D341Med (cell line): ENCODE measurements at regions not wholly inside any gene's neighbourhood (a gene's known extent, or its start where the extent isn't known, plus 50 kb on each side); places are given as distances from the start of the nearest gene placed in this dataset.

Experiments used
- DNase-seq: peaks from one replicate; pipeline ENCODE4 v3.0.0; 2012; ENCODE audit warnings: low spot score

DNA sequence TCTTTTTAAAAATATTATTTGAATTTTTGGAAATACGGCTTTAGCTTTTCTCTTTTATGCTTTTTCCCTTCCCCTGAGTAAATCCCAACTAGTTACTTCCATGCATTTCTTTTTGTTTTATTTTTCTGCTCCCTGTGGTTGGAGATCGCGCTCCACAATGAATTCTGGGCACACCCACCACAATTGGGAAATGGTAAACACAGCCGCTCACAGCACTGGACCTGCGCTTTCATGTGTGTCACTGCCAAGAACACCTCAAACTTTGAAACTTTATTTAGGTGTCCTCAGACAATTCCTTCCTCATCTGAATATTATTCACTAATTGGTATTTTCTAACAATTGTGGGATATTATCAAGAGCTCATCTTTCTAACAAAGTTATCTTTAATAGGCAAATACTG is 82.8 kb upstream of the TMEM18 start:
- no peak for DNase-seq

GRCh38 chr2:758073-758820 is 81.0 kb upstream of the TMEM18 start:
- no peak for DNase-seq

DNA sequence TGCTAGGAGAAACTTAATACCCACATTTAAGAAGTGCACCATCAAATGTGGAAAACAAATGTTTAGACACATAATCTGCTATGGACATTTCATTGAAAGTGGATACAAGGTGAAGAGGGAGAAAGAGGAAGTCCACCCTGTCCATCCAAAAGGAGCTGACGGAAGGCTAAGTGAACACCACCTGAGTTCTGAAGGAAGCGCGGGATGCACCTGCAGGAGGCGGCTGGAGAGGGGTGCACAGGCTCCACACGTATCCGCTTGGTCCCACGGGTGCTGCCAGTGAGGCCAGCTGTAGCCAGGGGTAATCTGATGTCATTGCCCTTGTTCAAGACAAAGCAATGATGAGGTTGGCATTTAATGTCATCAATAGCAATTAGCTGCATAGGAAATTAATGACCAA is 75.9 kb upstream of the TMEM18 start:
- DNase-seq = no peak

DNA sequence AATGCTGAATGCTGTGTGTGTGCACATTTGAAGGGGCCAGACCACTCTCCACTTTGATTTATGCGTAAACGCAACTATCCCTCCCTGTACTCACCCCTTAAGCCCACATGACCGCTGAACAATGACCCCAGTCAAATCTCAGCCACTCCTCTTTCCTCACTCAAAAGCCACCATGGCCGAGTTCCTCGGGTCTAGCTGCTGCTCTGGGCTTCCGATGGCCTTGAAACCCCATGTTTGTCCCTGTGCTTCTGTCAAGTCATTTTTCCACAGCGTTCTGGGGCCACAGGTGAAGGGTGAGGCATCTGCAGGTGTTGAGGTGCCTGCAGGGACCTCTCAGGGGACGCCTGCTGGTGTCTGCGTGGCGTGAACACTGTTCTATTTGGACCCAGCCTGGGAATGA is 74.3 kb upstream of the TMEM18 start:
- no peak for DNase-seq

DNA sequence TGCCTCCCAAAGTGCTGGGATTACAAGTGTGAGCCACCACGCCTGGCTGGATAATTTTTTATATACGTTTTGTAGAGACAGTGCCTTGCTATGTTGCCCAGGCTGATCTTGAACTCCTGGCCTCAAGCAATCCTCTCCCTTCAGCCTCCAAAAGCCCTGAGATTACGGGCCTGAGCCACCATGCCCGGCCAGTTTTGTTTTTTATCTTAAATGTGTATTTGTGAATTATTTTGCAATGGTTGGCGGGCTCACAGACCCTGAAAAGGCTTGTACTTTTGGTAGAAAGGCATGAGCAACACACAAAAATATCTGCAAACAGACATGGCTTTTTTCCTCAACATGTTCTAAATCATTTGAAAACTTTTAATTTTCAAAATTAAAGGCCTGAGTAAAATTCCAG is 73.4 kb upstream of the TMEM18 start:
- DNase-seq = no peak

DNA sequence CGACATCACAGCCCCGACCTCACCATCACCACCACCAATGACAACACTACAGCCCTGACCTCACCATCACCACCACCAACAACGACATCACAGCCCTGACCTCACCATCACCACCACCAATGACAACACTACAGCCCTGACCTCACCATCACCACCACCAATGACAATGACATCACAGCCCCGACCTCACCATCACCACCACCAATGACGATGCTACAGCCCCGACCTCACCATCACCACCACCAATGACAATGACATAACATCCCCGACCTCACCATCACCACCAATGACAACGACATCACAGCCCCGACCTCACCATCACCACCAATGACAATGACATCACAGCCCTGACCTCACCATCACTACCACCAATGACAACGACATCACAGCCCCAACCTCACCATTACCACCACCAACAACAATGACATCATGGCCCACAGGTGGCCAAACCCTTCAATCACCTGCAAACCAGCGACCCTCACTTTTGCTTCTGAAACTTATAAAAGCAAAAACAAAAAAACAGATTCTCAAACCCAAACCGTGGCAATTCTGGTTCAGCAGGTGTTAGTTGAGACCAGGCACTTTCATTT is 70.7 kb upstream of the TMEM18 start:
- DNase-seq = no peak

DNA sequence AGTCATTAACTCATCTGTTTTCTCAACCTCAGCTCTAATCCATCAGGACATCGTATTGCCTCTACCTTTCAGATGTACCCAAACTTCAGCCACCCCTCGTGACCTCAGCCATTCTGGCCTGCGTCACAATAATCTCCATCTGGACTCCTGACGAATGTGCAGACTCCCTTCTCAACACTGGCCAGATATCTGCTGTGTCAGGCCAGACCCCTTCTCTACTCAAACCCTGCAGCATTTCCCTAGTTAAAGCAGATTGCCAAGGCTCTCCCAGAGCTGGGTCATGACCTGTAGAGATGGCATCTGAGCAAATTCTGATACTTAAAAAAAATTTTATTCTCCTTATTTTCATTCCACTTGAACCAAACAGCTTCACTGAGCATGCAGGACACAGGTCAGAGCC is 69.5 kb upstream of the TMEM18 start:
- DNase-seq = no peak

DNA sequence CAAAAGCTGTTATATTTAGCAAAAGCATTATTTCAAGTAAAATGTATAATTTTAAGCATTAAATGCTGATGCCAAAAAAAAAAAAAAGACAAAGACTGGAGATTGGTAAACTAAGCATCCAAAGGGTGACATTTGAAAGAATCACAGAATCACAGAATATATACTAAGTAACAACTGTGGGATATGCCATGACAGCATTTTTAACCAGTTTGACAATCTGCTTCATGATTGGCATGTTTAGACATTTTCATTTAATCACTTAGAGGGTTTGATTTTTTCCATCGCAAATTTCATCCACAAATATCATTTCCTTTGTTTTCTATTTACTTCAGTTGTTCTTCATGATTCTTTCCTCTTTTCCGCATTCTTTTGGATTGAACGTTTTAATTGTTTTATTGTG is 66.9 kb upstream of the TMEM18 start:
- no peak for DNase-seq

DNA sequence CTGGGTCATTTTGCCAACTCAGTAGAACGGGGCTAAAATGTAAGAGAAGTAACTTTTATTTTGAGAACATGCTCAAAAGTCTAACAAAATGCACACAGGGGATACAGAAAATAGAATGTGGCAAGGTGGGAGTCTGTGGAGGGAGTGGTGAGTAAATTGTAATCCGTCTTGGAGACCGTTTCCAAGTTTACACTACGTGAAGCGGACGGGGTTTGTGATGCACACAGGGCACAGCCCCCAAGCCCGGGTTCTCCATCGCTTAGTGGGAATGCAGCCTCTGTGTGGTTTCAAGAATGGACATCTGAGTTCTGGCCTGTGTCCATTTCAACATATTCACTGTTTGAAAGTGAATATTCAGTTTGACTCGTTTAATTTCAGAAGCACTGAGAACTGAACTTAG is 65.0 kb upstream of the TMEM18 start:
- DNase-seq = no peak

- DNase-seq = no peak
Measured at GRCh38 chr2:741195-741496, 63.9 kb upstream of the TMEM18 start.

- DNase-seq = peak; percentile 85
Measured at GRCh38 chr2:740322-741194, 63.4 kb upstream of the TMEM18 start.

DNA sequence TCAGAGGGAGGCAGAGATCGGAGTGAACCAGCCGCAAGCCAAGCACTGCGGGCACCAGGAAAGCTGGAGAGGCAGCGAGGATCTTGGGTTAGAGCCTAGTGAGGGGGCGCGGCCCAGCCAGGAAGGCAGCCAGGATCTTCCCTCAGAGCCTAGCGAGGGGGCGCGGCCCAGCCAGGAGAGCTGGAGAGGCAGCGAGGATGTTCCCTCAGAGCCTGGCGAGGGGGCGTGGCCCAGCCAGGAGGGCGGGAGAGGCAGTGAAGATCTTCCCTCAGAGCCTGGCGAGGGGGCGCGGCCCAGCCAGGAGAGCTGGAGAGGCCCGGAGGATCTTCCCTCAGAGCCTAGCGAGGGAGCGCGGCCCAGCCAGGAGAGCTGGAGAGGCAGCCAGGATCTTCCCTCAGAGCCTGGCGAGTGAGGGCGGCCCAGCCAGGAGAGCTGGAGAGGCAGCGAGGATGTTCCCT is 62.7 kb upstream of the TMEM18 start:
- peak; percentile 69 for DNase-seq

DNA sequence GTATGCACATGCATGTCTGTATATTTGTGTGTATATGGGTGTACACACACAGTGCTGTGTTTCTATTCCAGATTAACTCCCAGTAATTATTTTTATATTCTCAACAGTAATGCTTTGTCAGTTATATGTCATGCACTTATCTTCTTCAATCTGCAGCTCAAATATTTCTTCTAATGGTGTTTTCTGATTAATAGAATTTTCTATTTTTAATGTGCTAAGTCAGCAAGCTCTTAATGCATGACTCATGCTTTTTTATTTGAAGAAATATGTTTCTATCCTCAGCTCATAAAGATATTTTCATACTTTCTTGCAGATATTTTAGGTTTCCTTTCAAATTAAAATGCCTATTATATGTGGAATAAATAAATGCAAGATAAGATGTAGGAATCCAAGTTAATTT is 59.7 kb upstream of the TMEM18 start:
- DNase-seq = no peak

DNA sequence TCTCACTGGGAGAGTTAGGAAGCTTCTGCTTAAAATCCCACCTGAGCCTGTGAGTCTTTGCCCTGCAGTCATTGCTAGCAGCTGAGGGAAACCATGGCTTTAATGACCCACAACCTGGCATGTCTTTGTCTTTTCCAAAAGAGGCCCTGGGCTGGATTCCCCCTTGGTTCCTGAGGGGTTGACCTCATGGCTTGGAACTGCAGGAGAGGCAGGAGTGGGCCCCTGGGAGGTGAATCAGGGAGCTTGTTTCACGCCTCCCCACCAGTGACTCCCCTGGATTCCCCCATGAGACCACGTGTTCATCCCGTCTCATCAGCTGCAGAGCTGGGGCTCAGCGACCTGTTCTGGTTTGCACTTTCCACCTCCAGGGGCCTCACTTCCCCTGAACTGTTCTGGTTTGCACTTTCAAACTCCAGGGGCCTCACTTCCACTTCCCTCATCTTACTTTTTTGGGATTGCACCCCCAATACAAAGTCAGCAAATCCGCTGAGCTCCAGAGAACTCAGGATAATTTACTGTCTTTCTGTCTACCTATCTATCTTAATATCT is 58.5 kb upstream of the TMEM18 start:
- DNase-seq = no peak

DNA sequence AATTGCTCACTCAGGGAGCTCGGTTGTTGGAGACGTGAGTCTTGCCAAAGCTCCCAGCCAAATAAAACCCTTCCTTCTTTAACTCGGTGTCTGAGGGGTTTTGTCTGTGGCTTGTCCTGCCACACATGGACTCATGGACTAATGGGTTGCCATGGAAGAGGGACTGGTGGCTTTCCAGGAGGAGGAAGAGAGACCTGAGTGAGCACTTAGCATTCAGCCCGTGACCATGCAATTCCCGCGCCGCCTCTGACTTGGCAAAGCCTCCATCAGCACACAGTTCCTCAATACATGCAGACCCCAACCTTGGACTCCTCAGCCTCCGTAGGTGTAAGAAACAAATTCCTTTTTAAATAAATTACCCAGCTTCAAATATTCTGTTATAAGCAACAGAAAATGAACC is 57.3 kb upstream of the TMEM18 start:
- DNase-seq = no peak

DNA sequence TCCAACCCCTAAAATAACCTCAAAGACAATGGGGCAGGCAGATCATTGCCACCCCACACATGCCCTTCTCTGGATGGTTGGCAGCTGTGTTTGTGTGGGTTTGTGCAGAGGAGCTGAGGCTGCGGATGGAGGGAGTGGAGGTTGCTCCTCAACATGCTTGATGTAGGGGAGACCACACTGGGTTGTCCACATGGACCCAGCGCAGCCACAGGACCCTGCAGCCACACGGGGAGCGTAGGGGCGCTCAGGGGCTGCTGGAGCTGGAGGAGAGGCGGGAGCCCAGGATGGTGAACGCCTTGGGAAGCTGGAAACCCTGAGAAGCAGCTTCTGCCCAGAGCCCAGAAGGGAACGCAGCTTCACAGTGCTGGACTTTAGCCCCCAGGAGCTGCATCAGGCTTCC is 56.3 kb upstream of the TMEM18 start:
- DNase-seq = no peak

GRCh38 chr2:733001-733400 is 55.8 kb upstream of the TMEM18 start:
- DNase-seq = no peak

GRCh38 chr2:731711-732110 is 54.5 kb upstream of the TMEM18 start:
- DNase-seq = no peak

DNA sequence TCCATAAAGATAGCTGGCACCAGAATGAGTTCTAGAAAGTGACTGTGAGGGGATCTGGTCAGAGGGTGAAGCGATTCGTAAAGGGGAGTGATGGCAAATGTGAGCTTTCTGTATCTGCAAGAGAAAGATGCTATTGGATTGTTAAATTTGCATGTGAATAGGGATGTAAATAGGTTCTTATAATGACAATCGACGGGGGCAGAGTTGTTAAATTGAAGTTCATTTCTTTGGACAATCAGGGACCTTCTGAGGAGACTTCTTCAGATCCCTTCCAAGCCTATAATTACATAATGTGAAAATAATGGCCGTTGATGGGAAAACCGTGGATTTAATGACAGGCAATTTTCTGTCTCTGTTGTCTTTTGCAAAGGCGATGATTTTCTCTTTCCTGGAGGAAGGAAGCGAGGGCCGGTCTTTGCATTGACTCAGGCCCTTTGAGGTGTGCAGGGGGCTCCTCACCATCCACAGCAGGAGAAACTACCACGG is 52.2 kb upstream of the TMEM18 start:
- DNase-seq = no peak

- DNase-seq = no peak
Measured at GRCh38 chr2:728165-728564, 51.0 kb upstream of the TMEM18 start.

DNA sequence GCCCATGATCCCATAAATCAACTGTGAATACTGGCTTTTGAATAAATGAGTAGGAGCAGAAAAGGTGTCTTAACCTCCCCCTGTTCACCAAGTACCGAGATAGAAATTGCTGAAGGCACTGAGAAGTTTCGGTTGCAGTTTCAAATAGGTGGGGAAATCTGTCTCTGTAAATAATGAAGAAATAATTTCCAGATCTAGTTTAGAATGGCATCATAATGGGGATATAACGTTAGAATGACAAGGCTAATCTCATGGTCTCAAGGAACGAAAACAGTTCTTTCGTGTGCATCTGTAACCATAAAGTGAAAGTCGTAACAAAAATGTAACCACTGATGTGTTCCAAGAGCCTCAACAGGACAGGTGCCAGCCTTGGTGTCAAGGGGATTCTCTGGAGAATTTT is 49.9 kb upstream of the TMEM18 start:
- DNase-seq = no peak
